DOHH2 (cell line): ENCODE measurements at regions not wholly inside any gene's neighbourhood (a gene's known extent, or its start where the extent isn't known, plus 50 kb on each side); places are given as distances from the start of the nearest gene placed in this dataset.

ENCODE experiments used
- H3F3A ChIP-seq: fragments of 200-600 bp; sonication (generic), shearing (Covaris generic); 2 replicates; pipeline ENCODE4 v1.6.0; 2016; ENCODE audit warnings: antibody characterized with exemption, mild to moderate bottlenecking; ENCODE audit not compliant: control insufficient read depth, insufficient read depth
- H3K27ac ChIP-seq: fragments of 200-600 bp; sonication (generic); 2 replicates; pipeline ENCODE4 v1.5.1; 2014; ENCODE audit warnings: low read depth, mild to moderate bottlenecking, low read length, moderate library complexity
- H3K27me3 ChIP-seq: fragments of 200-600 bp; sonication (generic); 2 replicates; pipeline ENCODE4 v1.6.1; 2014; ENCODE audit warnings: mild to moderate bottlenecking, low read length, mixed read lengths; ENCODE audit not compliant: control insufficient read depth
- H3K36me3 ChIP-seq: fragments of 200-600 bp; sonication (generic); 2 replicates; pipeline ENCODE4 v1.6.1; 2014; ENCODE audit warnings: mild to moderate bottlenecking, low read length, moderate library complexity, mixed read lengths; ENCODE audit not compliant: control insufficient read depth
- H3K4me1 ChIP-seq: fragments of 200-600 bp; sonication (generic); 2 replicates; pipeline ENCODE4 v1.6.1; 2014; ENCODE audit warnings: mild to moderate bottlenecking, low read length, mixed read lengths; ENCODE audit not compliant: control insufficient read depth
- H3K4me2 ChIP-seq: fragments of 200-600 bp; sonication (generic); 2 replicates; pipeline ENCODE4 v1.6.0; 2014; ENCODE audit warnings: mild to moderate bottlenecking, low read length, moderate library complexity
- H3K4me3 ChIP-seq: fragments of 200-600 bp; sonication (generic); 2 replicates; pipeline ENCODE4 v1.5.1; 2014; ENCODE audit warnings: mild to moderate bottlenecking, low read length, mixed read lengths
- H3K79me2 ChIP-seq: fragments of 200-600 bp; sonication (generic); 2 replicates; pipeline ENCODE4 v1.6.1; 2014; ENCODE audit warnings: mild to moderate bottlenecking, low read length, mixed read lengths; ENCODE audit not compliant: control insufficient read depth
- H3K9me2 ChIP-seq: fragments of 200-600 bp; sonication (generic); replicated peaks from 2 replicates; pipeline ENCODE4 v1.6.1; 2014; ENCODE audit warnings: mild to moderate bottlenecking, low read length, mixed read lengths; ENCODE audit not compliant: control insufficient read depth
- H3K9me3 ChIP-seq: fragments of 200-600 bp; sonication (generic); 2 replicates; pipeline ENCODE4 v1.6.1; 2014; ENCODE audit warnings: antibody characterized with exemption, low read length, mixed read lengths; ENCODE audit not compliant: control insufficient read depth, insufficient read depth
- H4K20me1 ChIP-seq: fragments of 200-600 bp; sonication (generic); 2 replicates; pipeline ENCODE4 v1.6.0; 2014; ENCODE audit warnings: low read depth, mild to moderate bottlenecking, antibody characterized with exemption, low read length, moderate library complexity; ENCODE audit not compliant: control insufficient read depth, insufficient read depth
- CTCF ChIP-seq: fragments of 200-600 bp; sonication (generic); IDR thresholded peaks from one replicate; pipeline ENCODE4 v1.5.1; 2014; ENCODE audit warnings: antibody characterized with exemption, mild to moderate bottlenecking, low read depth, low read length; ENCODE audit not compliant: poor library complexity, severe bottlenecking
- EZH2phosphoT487 ChIP-seq: fragments of 200-600 bp; sonication (generic); IDR thresholded peaks from 2 replicates; pipeline ENCODE4 v1.6.1; 2017; ENCODE audit warnings: borderline replicate concordance, mild to moderate bottlenecking, antibody characterized with exemption, low read length, moderate library complexity, mixed read lengths

GRCh38 chr9:121581786-121582600, 69.4 kb upstream of the DAB2IP start:
- Histone ChIP-seq H4K20me1 (no peaks in the 10 kb centered on the region), H3K4me1 (no peaks in the 10 kb centered on the region), H3K36me3 (no peaks in the 10 kb centered on the region), H3K79me2 (no peaks in the 10 kb centered on the region), H3K27ac (no peak overlapping the region), H3K4me2 (no peak overlapping the region), H3K4me3 (no peak overlapping the region), H3K27me3 (no peaks in the 10 kb centered on the region), H3F3A (no peaks in the 10 kb centered on the region), H3K9me3 (no peaks in the 10 kb centered on the region), H3K9me2 (no peaks in the 10 kb centered on the region)
- TF ChIP-seq EZH2phosphoT487, result no peak
- no peak for TF ChIP-seq CTCF

- no peaks in the 10 kb centered on the region for H3K79me2 ChIP-seq
- H3K4me3 ChIP-seq, result no peak overlapping the region
- no peak overlapping the region for H3K27ac ChIP-seq
- no peaks in the 10 kb centered on the region for H3K4me1 ChIP-seq
- TF ChIP-seq EZH2phosphoT487, result no peak
- no peak for TF ChIP-seq CTCF
- no peaks in the 10 kb centered on the region for H3K27me3 ChIP-seq
- no peak overlapping the region for H3K4me2 ChIP-seq
- H3F3A ChIP-seq, result no peaks in the 10 kb centered on the region
- H4K20me1 ChIP-seq, result no peaks in the 10 kb centered on the region
- no peaks in the 10 kb centered on the region for H3K9me2 ChIP-seq
- no peaks in the 10 kb centered on the region for H3K9me3 ChIP-seq
- H3K36me3 ChIP-seq, result no peaks in the 10 kb centered on the region
Measured at GRCh38 chr9:121582641-121583040, 68.8 kb upstream of the DAB2IP start.

GRCh38 chr9:121584421-121584820, 67.0 kb upstream of the DAB2IP start:
- H3K4me1 ChIP-seq, result no peaks in the 10 kb centered on the region
- TF ChIP-seq EZH2phosphoT487, result no peak
- no peak for TF ChIP-seq CTCF
- no peaks in the 10 kb centered on the region for H3K9me2 ChIP-seq
- no peaks in the 10 kb centered on the region for H3K27me3 ChIP-seq
- H3F3A ChIP-seq, result no peaks in the 10 kb centered on the region
- no peak overlapping the region for H3K4me2 ChIP-seq
- H3K4me3 ChIP-seq, result no peak overlapping the region
- no peaks in the 10 kb centered on the region for H3K36me3 ChIP-seq
- H3K79me2 ChIP-seq, result no peaks in the 10 kb centered on the region
- no peak overlapping the region for H3K27ac ChIP-seq
- no peaks in the 10 kb centered on the region for H3K9me3 ChIP-seq
- H4K20me1 ChIP-seq, result no peaks in the 10 kb centered on the region
